Body of pancreas (tissue), 4 donors: ENCODE measurements at regions not wholly inside any gene's neighbourhood (a gene's known extent, or its start where the extent isn't known, plus 50 kb on each side); places are given as distances from the start of the nearest gene placed in this dataset.

Experiments
- POLR2A ChIP-seq, 3 donors: fragments of 450-650 bp; IDR thresholded peaks; one replicate each; pipeline ENCODE4 v1.6.1; 2016; ENCODE audit warnings: antibody characterized with exemption in 3 of 3, mild to moderate bottlenecking in 2 of 3
- TF ChIP-seq, protein P1 (sequence below), 7 experiments: fragments of 450-650 bp in 4 of 7; fragments of 200-600 bp in 3 of 7; sonication (generic) in 3 of 7; IDR thresholded peaks; one replicate each; pipeline ENCODE4 v1.5.1; 2016 to 2019; ENCODE audit warnings: antibody characterized with exemption in 7 of 7

DNA sequence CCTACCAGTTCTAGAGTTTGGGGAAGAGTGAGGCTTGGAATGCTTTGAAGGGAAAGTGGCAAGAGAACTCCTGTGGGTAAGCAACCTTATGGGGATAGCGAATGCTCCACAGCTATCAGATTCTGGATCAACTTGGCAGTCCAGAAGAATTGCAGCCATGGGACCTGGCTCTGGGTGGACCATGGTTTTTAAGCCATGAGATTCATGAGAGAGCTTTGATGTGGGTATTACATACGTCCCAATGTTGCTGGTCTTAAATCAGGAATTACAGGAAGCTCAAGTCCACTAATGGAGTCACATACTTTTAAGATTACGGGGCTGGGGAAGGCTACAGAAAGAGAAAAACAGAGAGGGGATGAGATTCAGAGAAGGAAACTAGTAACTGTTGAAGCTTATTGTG, 142.5 kb upstream of the ELAC2 start:
- TF ChIP-seq, protein P1, sequence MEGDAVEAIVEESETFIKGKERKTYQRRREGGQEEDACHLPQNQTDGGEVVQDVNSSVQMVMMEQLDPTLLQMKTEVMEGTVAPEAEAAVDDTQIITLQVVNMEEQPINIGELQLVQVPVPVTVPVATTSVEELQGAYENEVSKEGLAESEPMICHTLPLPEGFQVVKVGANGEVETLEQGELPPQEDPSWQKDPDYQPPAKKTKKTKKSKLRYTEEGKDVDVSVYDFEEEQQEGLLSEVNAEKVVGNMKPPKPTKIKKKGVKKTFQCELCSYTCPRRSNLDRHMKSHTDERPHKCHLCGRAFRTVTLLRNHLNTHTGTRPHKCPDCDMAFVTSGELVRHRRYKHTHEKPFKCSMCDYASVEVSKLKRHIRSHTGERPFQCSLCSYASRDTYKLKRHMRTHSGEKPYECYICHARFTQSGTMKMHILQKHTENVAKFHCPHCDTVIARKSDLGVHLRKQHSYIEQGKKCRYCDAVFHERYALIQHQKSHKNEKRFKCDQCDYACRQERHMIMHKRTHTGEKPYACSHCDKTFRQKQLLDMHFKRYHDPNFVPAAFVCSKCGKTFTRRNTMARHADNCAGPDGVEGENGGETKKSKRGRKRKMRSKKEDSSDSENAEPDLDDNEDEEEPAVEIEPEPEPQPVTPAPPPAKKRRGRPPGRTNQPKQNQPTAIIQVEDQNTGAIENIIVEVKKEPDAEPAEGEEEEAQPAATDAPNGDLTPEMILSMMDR (IDR thresholded peaks at IDR 0.05) = no peak
- no peak for TF ChIP-seq POLR2A (IDR thresholded peaks at IDR 0.05)
